Mesendoderm (in vitro differentiated cells): ENCODE measurements at regions not wholly inside any gene's neighbourhood (a gene's known extent, or its start where the extent isn't known, plus 50 kb on each side); places are given as distances from the start of the nearest gene placed in this dataset.

Experiments used
- DNase-seq: peaks from one replicate; pipeline ENCODE4 v3.0.0; 2013
- H2AK5ac ChIP-seq: 2 replicates; pipeline ENCODE4 v1.6.1; 2013; ENCODE audit warnings: low read length, inconsistent platforms
- H2BK120ac ChIP-seq: 2 replicates; pipeline ENCODE4 v1.6.1; 2013; ENCODE audit warnings: low read depth, mild to moderate bottlenecking, low read length, moderate library complexity, mixed read lengths
- H2BK15ac ChIP-seq: replicated peaks from 2 replicates; pipeline ENCODE4 v1.6.1; 2013; ENCODE audit warnings: low read depth, mild to moderate bottlenecking, moderate library complexity
- H2BK5ac ChIP-seq: 2 replicates; pipeline ENCODE4 v1.6.1; 2013; ENCODE audit warnings: low read length, inconsistent platforms
- H3K18ac ChIP-seq: 2 replicates; pipeline ENCODE4 v1.6.1; 2013; ENCODE audit warnings: mild to moderate bottlenecking, low read length, mixed read lengths
- H3K23ac ChIP-seq: one replicate; pipeline ENCODE4 v1.6.1; 2013; ENCODE audit warnings: low read length
- H3K27ac ChIP-seq: 2 replicates; pipeline ENCODE4 v1.5.1; 2013; ENCODE audit warnings: low read depth, mild to moderate bottlenecking, inconsistent platforms, low read length, moderate library complexity
- H3K27me3 ChIP-seq: 2 replicates; pipeline ENCODE4 v1.6.1; 2013; ENCODE audit warnings: low read length, control low read depth, mild to moderate bottlenecking, inconsistent platforms; ENCODE audit not compliant: insufficient read depth, poor library complexity
- H3K36me3 ChIP-seq: 2 replicates; pipeline ENCODE4 v1.6.1; 2013; ENCODE audit warnings: low read length, inconsistent platforms; ENCODE audit not compliant: control insufficient read depth, insufficient read depth
- H3K4ac ChIP-seq: one replicate; pipeline ENCODE4 v1.6.1; 2013; ENCODE audit warnings: low read depth, mild to moderate bottlenecking, low read length, moderate library complexity
- H3K4me1 ChIP-seq: 2 replicates; pipeline ENCODE4 v1.6.1; 2013; ENCODE audit warnings: low read depth, low read length, inconsistent platforms; ENCODE audit not compliant: control insufficient read depth
- H3K4me2 ChIP-seq: 2 replicates; pipeline ENCODE4 v1.6.1; 2013; ENCODE audit warnings: low read length
- H3K4me3 ChIP-seq: 2 replicates; pipeline ENCODE4 v1.5.1; 2013; ENCODE audit warnings: mild to moderate bottlenecking, low read length
- H3K56ac ChIP-seq: one replicate; pipeline ENCODE4 v1.6.1; 2013; ENCODE audit warnings: low read length
- H3K79me1 ChIP-seq: 2 replicates; pipeline ENCODE4 v1.6.1; 2013; ENCODE audit warnings: low read length, inconsistent platforms
- H3K79me2 ChIP-seq: 2 replicates; pipeline ENCODE4 v1.6.1; 2013; ENCODE audit warnings: mild to moderate bottlenecking, low read length; ENCODE audit not compliant: control insufficient read depth, insufficient read depth
- H3K9ac ChIP-seq: 2 replicates; pipeline ENCODE4 v1.6.1; 2013; ENCODE audit warnings: low read length, inconsistent platforms
- H4K5ac ChIP-seq: one replicate; pipeline ENCODE4 v1.6.1; 2013; ENCODE audit warnings: low read length
- H4K8ac ChIP-seq: one replicate; pipeline ENCODE4 v1.6.1; 2013; ENCODE audit warnings: low read depth, mild to moderate bottlenecking, control low read depth, low read length, moderate library complexity
- WGBS: extraction: QIAGEN DNeasy Blood & Tissue Kit; methylation state at CpG from one replicate; pipeline ENCODE4 v1.1.7; 2013; ENCODE audit warnings: low lambda C conversion rate, missing lambda C conversion rate; ENCODE audit not compliant: insufficient coverage; ENCODE audit errors: extremely low coverage; 5-methylcytosine and 5-hydroxymethylcytosine counted together

DNA sequence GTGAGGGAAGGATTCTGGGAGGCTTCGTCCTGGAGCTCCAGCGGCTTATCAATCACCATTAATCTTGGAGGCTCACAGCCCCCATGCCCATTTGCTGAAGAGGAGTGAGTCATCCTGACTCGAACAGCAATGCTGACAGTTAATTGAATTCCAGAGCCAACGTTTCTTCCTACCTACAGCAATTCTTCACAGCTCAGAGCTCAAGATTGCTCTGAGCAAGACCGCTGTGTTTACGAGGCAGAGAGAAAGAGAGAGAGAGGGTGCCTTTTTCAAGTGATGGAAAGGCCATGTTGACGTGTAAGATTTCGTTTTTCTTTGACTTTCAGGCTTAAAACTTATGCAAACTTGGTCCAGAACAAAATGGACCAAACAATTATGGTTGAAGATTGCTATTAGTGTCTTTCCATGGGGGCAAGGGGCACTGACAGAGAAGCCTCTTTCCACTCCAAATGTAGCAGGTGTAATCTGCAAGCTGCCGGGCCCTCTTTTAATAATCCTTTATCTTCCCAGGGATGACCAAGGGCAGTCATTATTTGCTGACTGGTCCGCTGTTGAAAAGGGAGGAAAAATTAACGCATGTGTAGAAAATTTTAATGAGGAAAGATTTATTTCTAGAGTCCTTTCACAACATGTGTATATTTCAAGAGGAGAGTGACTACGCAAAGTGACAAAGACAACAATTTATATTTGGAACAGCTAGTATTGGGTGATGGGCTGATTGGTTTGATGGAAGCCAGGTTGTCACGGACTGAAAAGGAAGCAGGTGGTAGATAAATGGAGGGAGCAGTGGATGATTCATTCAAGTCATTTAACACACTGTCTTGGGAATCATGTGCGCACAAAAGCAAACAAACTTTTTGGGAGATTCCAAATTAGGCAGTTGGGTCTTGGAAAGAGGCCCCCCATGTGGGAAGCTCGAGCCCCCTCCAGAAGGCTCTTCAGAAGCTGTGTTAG lies 136.1 kb upstream of the IRF2BP2 start:
- Histone ChIP-seq H3K79me1 (no peaks in the 10 kb centered on the region), H2BK5ac (no peak overlapping the region), H3K23ac (no peak overlapping the region), H3K4ac (no peak overlapping the region), H2BK15ac (no peak overlapping the region), H2AK5ac (no peak overlapping the region), H3K18ac (no peak overlapping the region), H3K4me3 (no peak overlapping the region), H3K56ac (no peak overlapping the region), H4K8ac (no peak overlapping the region), H3K9ac (no peak overlapping the region), H3K4me2 (no peak overlapping the region), H4K5ac (no peak overlapping the region), H3K36me3 (no peaks in the 10 kb centered on the region), H3K27ac (no peak overlapping the region), H3K79me2 (no peaks in the 10 kb centered on the region), H3K27me3 (no peaks in the 10 kb centered on the region), H3K4me1 (peaks cover 7% of the 10 kb centered on the region), H2BK120ac (no peak overlapping the region)
- DNase-seq, result peak; percentile 92
- no CpG with 5 or more reads among the region's 15 CpGs for WGBS

DNA sequence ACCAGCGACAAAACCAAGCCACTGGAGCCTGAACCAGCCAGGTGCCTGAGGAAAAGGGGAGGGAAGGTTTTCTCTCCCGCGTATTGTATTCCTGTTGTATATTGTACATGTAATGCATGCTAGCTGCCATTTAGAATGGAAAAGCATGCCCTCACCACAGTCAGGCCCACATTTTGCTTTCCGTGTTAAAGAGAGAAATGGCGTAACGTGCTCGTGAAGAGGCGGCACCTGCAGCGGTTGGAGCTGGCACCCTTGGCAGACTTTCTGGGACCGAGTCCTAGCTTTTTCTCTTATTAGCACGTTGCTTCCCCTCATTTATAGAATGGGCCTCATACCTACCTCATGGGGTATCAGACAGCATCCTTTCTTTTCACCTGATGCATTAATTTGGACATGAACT lies 135.3 kb upstream of the IRF2BP2 start:
- H3K9ac ChIP-seq, result no peak overlapping the region
- no CpG with 5 or more reads among the region's 11 CpGs for WGBS
- no peak overlapping the region for H2BK15ac ChIP-seq
- H3K79me1 ChIP-seq, result no peaks in the 10 kb centered on the region
- DNase-seq, result no peak
- no peak overlapping the region for H3K23ac ChIP-seq
- H3K4me2 ChIP-seq, result no peak overlapping the region
- no peaks in the 10 kb centered on the region for H3K79me2 ChIP-seq
- no peak overlapping the region for H3K56ac ChIP-seq
- H3K4ac ChIP-seq, result no peak overlapping the region
- no peak overlapping the region for H4K8ac ChIP-seq
- H2AK5ac ChIP-seq, result no peak overlapping the region
- no peak overlapping the region for H3K27ac ChIP-seq
- no peaks in the 10 kb centered on the region for H3K36me3 ChIP-seq
- no peak overlapping the region for H2BK5ac ChIP-seq
- H3K4me3 ChIP-seq, result no peak overlapping the region
- no peak overlapping the region for H2BK120ac ChIP-seq
- H4K5ac ChIP-seq, result no peak overlapping the region
- no peak overlapping the region for H3K18ac ChIP-seq
- H3K4me1 ChIP-seq, result peaks cover 7% of the 10 kb centered on the region
- no peaks in the 10 kb centered on the region for H3K27me3 ChIP-seq

DNA sequence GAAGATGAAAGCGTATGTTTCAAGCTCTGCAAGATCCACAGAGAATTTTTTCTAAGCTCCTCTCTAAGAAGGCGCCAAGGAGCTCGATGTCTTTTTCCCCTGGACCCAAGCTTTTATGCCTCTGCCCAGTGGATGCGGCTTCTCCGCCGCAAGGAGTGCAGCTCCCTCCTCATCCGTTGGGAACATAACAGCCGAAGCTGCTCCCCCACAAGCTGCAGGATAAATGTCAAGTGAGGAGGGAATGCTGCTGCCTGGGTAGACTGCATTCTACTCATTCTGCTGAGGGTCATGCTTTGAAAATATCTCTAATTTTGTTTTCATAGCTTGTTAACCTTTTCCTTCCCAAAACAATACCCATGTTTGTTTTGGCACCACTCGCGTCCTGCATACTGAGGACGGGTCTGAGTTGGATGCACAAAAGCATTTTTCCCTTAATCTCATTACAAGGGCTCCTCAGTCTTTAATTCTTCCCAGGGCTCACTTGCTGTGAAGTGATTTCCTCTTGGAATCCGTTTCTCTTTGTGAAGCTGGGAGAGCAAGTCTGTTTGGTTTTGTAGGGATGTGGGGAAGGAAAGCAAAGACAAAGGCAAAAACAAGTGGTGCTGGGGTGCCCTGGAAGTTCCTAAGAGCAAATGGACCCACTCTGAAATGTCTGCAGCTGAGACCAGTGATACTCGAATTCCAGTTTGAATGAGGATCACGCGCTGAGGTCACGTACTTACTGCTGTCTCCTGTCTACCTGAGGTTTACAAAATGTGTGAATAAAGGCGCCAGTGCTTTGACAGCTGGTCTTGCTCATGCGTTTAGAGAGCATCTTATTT lies 134.0 kb upstream of the IRF2BP2 start:
- Histone ChIP-seq H2BK15ac (no peak overlapping the region), H3K56ac (peak overlapping the region; percentile 65), H3K79me1 (no peaks in the 10 kb centered on the region), H3K27me3 (no peaks in the 10 kb centered on the region), H3K4me3 (no peak overlapping the region), H3K4me2 (peak overlapping the region; percentile 5), H3K4ac (no peak overlapping the region), H2AK5ac (no peak overlapping the region), H3K36me3 (no peaks in the 10 kb centered on the region), H3K4me1 (peaks cover 7% of the 10 kb centered on the region), H3K9ac (peak overlapping the region; percentile 35), H3K23ac (no peak overlapping the region), H2BK120ac (no peak overlapping the region), H2BK5ac (no peak overlapping the region), H3K27ac (peak overlapping the region; percentile 30), H4K8ac (no peak overlapping the region), H3K18ac (peak overlapping the region; percentile 44), H4K5ac (no peak overlapping the region), H3K79me2 (no peaks in the 10 kb centered on the region)
- WGBS, result no CpG with 5 or more reads among the region's 18 CpGs
- DNase-seq, result peak; percentile 58

DNA sequence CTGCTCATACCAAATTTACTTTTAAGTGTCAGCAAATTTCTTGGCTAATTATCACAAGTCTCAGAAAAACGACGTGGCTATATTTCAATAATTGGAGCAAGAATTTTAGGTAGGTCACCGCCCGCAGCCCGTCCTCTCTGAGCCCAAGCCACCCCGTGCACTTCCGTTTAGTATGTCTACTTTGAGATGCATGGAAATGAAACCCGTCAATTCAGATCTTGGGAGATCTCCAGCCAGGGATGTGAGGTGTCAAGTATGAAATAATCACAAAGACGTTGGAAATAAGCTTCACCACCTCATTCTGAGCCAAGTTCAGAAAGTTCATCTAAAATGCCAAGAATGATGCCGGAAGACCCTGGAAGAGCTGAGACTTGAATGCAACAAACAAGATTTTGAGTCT lies 132.6 kb upstream of the IRF2BP2 start:
- H3K36me3 ChIP-seq, result no peaks in the 10 kb centered on the region
- no peak overlapping the region for H4K8ac ChIP-seq
- no peak overlapping the region for H3K56ac ChIP-seq
- no peak overlapping the region for H2BK15ac ChIP-seq
- no peaks in the 10 kb centered on the region for H3K79me1 ChIP-seq
- H3K4me1 ChIP-seq, result peaks cover 7% of the 10 kb centered on the region
- no peak for DNase-seq
- no peak overlapping the region for H2AK5ac ChIP-seq
- H3K18ac ChIP-seq, result no peak overlapping the region
- H3K23ac ChIP-seq, result no peak overlapping the region
- no peak overlapping the region for H3K27ac ChIP-seq
- no peaks in the 10 kb centered on the region for H3K79me2 ChIP-seq
- H2BK120ac ChIP-seq, result no peak overlapping the region
- no peak overlapping the region for H4K5ac ChIP-seq
- H3K4me3 ChIP-seq, result no peak overlapping the region
- WGBS, result no CpG with 5 or more reads among the region's 10 CpGs
- H3K27me3 ChIP-seq, result no peaks in the 10 kb centered on the region
- no peak overlapping the region for H3K4me2 ChIP-seq
- H3K4ac ChIP-seq, result no peak overlapping the region
- no peak overlapping the region for H2BK5ac ChIP-seq
- H3K9ac ChIP-seq, result no peak overlapping the region

DNA sequence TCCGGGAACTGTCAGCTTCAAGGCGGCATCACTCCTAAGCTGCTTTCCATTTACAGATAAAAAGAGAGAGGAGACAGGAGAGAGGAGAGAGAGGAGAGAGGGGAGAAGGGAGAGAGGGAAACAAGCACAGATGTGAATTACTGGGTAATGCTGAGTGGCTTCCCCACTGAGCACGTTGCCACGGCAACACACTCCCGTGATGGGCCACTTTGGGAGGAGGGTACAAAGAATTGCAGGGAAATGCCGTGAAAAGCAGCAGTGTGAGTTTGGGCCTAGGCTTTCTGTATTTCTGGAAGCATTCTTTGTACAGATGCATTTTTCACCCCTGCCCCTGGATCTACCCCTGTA lies 128.0 kb upstream of the IRF2BP2 start:
- Histone ChIP-seq H3K79me1 (no peaks in the 10 kb centered on the region), H3K56ac (no peak overlapping the region), H2AK5ac (no peak overlapping the region), H3K79me2 (no peaks in the 10 kb centered on the region), H3K27ac (no peak overlapping the region), H3K4me3 (no peak overlapping the region), H2BK5ac (no peak overlapping the region), H3K23ac (no peak overlapping the region), H3K36me3 (no peaks in the 10 kb centered on the region), H2BK120ac (no peak overlapping the region), H2BK15ac (no peak overlapping the region), H3K9ac (no peak overlapping the region), H3K4me1 (no peaks in the 10 kb centered on the region), H3K18ac (no peak overlapping the region), H4K5ac (no peak overlapping the region), H3K4ac (no peak overlapping the region), H3K4me2 (no peak overlapping the region), H3K27me3 (no peaks in the 10 kb centered on the region), H4K8ac (no peak overlapping the region)
- DNase-seq, result peak; percentile 61
- no CpG with 5 or more reads among the region's 6 CpGs for WGBS
